ENCODE measurements at regions not wholly inside any gene's neighbourhood (a gene's known extent, or its start where the extent isn't known, plus 50 kb on each side); places are given as distances from the start of the nearest gene placed in this dataset.

GRCh38 chr2:16102976-16103380 lies 162.6 kb downstream of the MYCN start:
- Histone ChIP-seq H3K27me3 (ENCODE audit: insufficient read depth, low read length) (no peaks in the 10 kb centered on the region; the same call in 1 of the 2 replicates), H3F3A (ENCODE audit: insufficient read depth, low read length) (no peaks in the 10 kb centered on the region), H3K4me1 (ENCODE audit: insufficient read depth, low read length, severe bottlenecking) (no peaks in the 10 kb centered on the region), H3K4me3 (ENCODE audit: low read depth, low read length, poor library complexity, severe bottlenecking) (no peak overlapping the region), H3K27ac (ENCODE audit: low read depth, low read length, poor library complexity, severe bottlenecking) (no peak overlapping the region), H3K9me3 (ENCODE audit: low read length) (no peaks in the 10 kb centered on the region), H3K79me2 (ENCODE audit: insufficient read depth, low read length) (no peaks in the 10 kb centered on the region), H3K36me3 (ENCODE audit: insufficient read depth, low read length) (no peaks in the 10 kb centered on the region), H3K9ac (ENCODE audit: low read length) (no peak overlapping the region), H3K9me2 (ENCODE audit: low read depth, low read length) (no peaks in the 10 kb centered on the region), H4K20me1 (ENCODE audit: insufficient read depth, low read length) (no peaks in the 10 kb centered on the region), H3K4me2 (ENCODE audit: low read length) (no peak overlapping the region), H2AFZ (ENCODE audit: low read length) (no peak overlapping the region)
- no peak for TF ChIP-seq CTCF (IDR thresholded peaks at IDR 0.05; ENCODE audit: low read length)
- no peak for TF ChIP-seq EZH2 (IDR thresholded peaks at IDR 0.05; ENCODE audit: borderline replicate concordance, low read length)

- Histone ChIP-seq H3K36me3 (ENCODE audit: insufficient read depth, low read length) (no peaks in the 10 kb centered on the region), H3K79me2 (ENCODE audit: insufficient read depth, low read length) (no peaks in the 10 kb centered on the region), H3K4me2 (ENCODE audit: low read length) (no peak overlapping the region), H3F3A (ENCODE audit: insufficient read depth, low read length) (no peaks in the 10 kb centered on the region), H3K9me3 (ENCODE audit: low read length) (no peaks in the 10 kb centered on the region), H3K9ac (ENCODE audit: low read length) (no peak overlapping the region), H3K27me3 (ENCODE audit: insufficient read depth, low read length) (no peaks in the 10 kb centered on the region; the same call in 1 of the 2 replicates), H3K9me2 (ENCODE audit: low read depth, low read length) (no peaks in the 10 kb centered on the region), H3K27ac (ENCODE audit: low read depth, low read length, poor library complexity, severe bottlenecking) (no peak overlapping the region), H3K4me1 (ENCODE audit: insufficient read depth, low read length, severe bottlenecking) (no peaks in the 10 kb centered on the region), H3K4me3 (ENCODE audit: low read depth, low read length, poor library complexity, severe bottlenecking) (no peak overlapping the region), H4K20me1 (ENCODE audit: insufficient read depth, low read length) (no peaks in the 10 kb centered on the region), H2AFZ (ENCODE audit: low read length) (no peak overlapping the region)
- TF ChIP-seq CTCF (IDR thresholded peaks at IDR 0.05; ENCODE audit: low read length) (no peak), EZH2 (IDR thresholded peaks at IDR 0.05; ENCODE audit: borderline replicate concordance, low read length) (no peak)
Measured at GRCh38 chr2:16102358-16102975, 162.1 kb downstream of the MYCN start.

- no peak overlapping the region for H3K4me2 ChIP-seq (ENCODE audit: low read length)
- H3K79me2 ChIP-seq (ENCODE audit: insufficient read depth, low read length), result no peaks in the 10 kb centered on the region
- no peaks in the 10 kb centered on the region for H3K9me2 ChIP-seq (ENCODE audit: low read depth, low read length)
- no peaks in the 10 kb centered on the region for H3K4me1 ChIP-seq (ENCODE audit: insufficient read depth, low read length, severe bottlenecking)
- no peaks in the 10 kb centered on the region for H3K36me3 ChIP-seq (ENCODE audit: insufficient read depth, low read length)
- no peaks in the 10 kb centered on the region; the same call in 1 of the 2 replicates for H3K27me3 ChIP-seq (ENCODE audit: insufficient read depth, low read length)
- no peak overlapping the region for H2AFZ ChIP-seq (ENCODE audit: low read length)
- H3K27ac ChIP-seq (ENCODE audit: low read depth, low read length, poor library complexity, severe bottlenecking), result no peak overlapping the region
- H4K20me1 ChIP-seq (ENCODE audit: insufficient read depth, low read length), result no peaks in the 10 kb centered on the region
- H3K9ac ChIP-seq (ENCODE audit: low read length), result no peak overlapping the region
- H3F3A ChIP-seq (ENCODE audit: insufficient read depth, low read length), result no peaks in the 10 kb centered on the region
- H3K4me3 ChIP-seq (ENCODE audit: low read depth, low read length, poor library complexity, severe bottlenecking), result no peak overlapping the region
- H3K9me3 ChIP-seq (ENCODE audit: low read length), result no peaks in the 10 kb centered on the region
- TF ChIP-seq EZH2 (IDR thresholded peaks at IDR 0.05; ENCODE audit: borderline replicate concordance, low read length) (no peak), CTCF (IDR thresholded peaks at IDR 0.05; ENCODE audit: low read length) (no peak)
Measured at GRCh38 chr2:16101196-16101595, 160.8 kb downstream of the MYCN start.
